SK-N-DZ (cell line): ENCODE measurements at regions not wholly inside any gene's neighbourhood (a gene's known extent, or its start where the extent isn't known, plus 50 kb on each side); places are given as distances from the start of the nearest gene placed in this dataset.
A peak's percentile ranks its signal among the peaks of the same experiment; 100 is the strongest.
"Not testable (repeated sequence)": the region's sequence is repeated elsewhere in the genome, so short reads cannot be mapped to it uniquely, and the experiment has no call there.

Experiments used
- DNase-seq: peaks from one replicate; pipeline ENCODE4 v3.0.0-alpha.2; 2015; ENCODE audit warnings: low spot score

DNA sequence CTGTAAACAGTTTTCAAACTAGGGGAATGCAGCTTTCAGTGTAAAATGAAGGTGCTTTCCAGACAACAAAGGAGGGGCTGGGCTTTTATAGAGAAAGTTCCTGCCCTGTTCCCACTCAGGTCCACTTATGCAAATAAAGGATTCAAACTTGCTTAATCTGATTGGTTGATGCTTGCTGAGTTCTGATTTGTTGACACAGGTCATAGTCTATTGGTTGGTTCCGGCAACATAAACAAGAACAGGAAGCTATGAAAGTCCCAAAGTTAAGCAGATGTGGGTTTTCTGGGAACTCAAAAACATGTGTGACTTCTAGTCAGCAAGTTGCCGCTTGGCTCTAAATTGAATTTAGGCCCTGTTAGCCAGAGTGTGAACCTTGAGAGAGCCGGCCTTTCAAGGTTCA, 194.2 kb upstream of the SVIL start:
- no peak for DNase-seq

- DNase-seq, result no peak
Observed at GRCh38 chr10:29828440-29828894, 193.7 kb upstream of the SVIL start.

- DNase-seq, result no peak
Observed at GRCh38 chr10:29827512-29827911, 192.7 kb upstream of the SVIL start.

- no peak for DNase-seq
Observed at GRCh38 chr10:29826801-29827450, 192.2 kb upstream of the SVIL start.

- DNase-seq, result no peak
Observed at GRCh38 chr10:29826221-29826620, 191.4 kb upstream of the SVIL start.

- no peak for DNase-seq
Observed at GRCh38 chr10:29823553-29824080, 188.8 kb upstream of the SVIL start.

DNA sequence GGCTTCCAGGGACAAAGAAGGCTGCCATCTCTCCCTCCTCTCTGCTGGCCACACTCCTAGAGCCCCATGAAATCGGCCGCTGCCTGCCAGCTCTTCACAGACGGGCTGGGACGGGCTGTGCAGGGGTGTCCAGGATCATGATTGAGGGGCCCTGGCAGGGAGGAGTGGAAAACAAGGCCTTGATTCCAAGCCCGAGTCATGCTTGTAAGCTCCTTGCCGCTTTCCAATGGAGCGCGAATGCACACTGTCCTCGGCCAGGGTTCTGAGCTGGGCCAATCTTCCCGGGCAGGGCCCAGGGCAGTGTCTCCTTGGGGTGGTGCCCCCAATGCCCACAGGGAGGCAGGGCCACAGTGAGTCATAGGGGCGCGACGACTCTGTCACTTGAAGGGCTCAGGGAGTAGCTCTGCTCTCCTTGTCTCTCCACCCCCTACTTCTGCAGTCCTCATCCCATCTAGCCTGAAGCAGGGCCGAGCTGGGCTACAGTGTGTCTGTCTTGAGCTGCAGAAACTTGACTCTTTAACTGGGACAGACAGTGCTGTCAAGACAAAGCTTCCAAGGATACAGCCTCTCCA, 186.2 kb upstream of the SVIL start:
- DNase-seq, result no peak

DNA sequence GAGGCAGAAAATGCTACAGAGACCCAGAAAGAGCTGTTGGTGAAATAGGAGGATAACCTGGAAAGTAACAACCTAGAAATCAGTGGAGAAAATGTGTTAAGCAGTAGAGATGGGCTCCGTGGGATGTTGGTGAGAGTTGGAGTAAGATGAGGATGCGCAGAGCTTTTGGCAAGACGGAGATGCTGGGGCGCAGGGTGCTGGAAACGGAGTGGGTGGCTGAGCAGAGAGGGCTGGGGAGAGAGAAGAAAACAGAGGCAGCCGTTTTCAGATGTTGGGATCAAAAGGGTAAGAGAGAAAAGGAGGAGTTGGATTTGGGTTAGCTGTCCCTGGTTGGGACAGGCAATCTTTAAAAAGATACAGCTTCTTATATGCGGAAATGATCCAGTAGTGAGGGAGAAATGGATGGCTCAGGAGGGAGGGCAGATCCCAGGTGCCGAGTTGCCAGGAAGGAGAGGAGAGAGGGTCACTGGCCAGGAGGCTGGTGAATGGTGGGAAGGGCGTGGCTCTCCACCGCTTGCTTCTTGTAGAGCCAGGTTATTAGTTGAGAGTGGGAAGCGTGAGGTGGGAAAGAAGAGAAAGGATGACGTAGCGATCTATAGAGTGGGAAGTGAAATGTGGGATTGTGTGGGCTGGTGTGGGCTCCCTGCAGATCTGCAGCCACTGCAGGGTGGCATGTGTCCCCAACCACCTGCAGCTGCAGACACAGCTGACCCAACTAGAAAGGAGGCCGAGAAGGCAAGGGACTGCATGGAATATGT, 182.2 kb upstream of the SVIL start:
- no peak for DNase-seq

DNA sequence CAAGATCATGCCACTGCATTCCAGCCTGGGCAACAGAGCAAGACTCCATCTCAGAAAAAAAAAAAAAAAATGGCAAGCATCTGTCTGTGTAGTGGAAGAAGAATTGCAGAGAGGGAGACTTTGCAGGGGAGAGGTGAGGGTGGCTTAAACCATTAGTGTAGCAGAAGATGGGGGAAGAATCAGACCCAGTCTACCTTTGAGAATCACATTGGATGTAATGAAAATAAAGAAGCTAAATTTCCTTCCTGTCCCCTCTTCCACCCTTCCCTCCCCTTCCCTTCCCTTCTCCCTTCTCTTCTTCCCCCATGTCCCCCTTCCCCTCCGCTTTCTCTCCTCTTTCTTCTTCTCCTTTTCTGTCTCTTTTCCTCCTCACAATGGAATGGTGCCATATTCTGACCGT, 180.8 kb upstream of the SVIL start:
- DNase-seq, result no peak

- DNase-seq, result peak; percentile 4
Observed at GRCh38 chr10:29811751-29812427, 177.1 kb upstream of the SVIL start.

DNA sequence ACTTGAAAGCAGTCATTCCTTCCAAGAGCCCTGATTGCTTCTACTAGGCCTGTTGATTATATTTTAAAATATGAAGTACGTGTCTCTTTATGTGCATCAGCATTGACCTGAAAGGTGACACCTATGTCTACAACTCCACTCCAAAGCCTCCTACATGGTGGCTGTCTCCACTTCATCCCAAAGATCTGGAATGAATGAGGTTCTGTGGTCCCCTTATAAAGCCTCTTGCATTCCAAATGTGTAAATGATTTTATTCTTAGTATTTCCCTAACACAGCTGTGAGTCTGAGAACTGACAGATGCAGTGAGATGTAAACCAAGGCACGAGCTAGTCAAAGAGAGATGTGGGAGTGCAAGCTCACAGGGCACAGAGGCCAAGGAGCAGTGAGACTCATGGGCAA, 176.0 kb upstream of the SVIL start:
- DNase-seq, result no peak

- not testable (repeated sequence) for DNase-seq
Observed at GRCh38 chr10:29810231-29810630, 175.5 kb upstream of the SVIL start.

- DNase-seq, result no peak
Observed at GRCh38 chr10:29809383-29809782, 174.6 kb upstream of the SVIL start.

GRCh38 chr10:29807163-29807806, 172.5 kb upstream of the SVIL start:
- no peak for DNase-seq

- no peak for DNase-seq
Observed at GRCh38 chr10:29806350-29806788, 171.6 kb upstream of the SVIL start.

DNA sequence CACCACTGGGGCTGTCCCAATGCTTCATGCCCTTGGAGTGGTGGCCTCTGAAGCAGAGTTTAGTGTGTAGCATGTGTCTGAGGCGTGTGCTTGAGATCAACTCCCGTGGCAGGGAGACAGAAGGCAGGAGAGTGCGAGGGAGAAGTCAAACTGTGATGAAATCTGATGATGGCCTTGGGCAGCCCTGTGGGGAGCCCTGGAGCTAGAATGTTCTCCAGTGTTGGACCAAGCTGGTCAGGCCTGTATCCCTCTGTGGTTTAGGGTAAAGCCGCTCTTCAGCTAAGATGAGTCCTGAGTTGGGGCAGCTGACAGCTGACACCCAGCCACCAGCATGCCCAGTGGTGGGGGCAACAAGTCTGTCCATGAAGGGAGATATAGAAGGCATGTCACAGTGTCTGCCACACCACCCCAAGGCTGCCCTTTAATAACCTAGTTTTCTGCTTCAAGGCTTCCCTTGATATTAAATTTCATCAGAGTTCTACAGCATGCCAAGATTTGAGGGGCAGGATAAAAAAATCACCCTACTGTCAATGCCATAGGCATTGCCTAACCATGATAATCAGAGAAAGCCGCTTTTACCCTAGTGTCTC, 170.5 kb upstream of the SVIL start:
- DNase-seq, result no peak

- no peak for DNase-seq
Observed at GRCh38 chr10:29804025-29804852, 169.5 kb upstream of the SVIL start.

DNA sequence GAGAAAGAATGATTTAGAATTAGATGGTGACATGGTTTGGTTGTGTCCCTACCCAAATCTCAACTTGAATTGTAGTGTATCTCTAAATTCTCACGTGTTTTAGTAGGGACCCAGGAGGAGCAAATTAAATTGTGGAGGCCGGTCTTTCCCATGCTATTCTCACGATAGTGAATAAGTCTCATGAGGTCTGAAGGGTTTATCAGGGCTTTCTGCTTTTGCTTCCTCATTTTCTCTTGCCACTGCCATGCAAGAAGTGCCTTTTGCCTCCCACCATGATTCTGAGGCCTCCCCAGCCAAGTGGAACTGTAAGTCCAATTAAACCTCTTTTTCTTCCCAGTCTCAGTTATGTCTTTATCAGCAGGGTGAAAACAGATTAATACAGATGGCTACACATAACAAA, 167.4 kb upstream of the SVIL start:
- DNase-seq, result no peak

DNA sequence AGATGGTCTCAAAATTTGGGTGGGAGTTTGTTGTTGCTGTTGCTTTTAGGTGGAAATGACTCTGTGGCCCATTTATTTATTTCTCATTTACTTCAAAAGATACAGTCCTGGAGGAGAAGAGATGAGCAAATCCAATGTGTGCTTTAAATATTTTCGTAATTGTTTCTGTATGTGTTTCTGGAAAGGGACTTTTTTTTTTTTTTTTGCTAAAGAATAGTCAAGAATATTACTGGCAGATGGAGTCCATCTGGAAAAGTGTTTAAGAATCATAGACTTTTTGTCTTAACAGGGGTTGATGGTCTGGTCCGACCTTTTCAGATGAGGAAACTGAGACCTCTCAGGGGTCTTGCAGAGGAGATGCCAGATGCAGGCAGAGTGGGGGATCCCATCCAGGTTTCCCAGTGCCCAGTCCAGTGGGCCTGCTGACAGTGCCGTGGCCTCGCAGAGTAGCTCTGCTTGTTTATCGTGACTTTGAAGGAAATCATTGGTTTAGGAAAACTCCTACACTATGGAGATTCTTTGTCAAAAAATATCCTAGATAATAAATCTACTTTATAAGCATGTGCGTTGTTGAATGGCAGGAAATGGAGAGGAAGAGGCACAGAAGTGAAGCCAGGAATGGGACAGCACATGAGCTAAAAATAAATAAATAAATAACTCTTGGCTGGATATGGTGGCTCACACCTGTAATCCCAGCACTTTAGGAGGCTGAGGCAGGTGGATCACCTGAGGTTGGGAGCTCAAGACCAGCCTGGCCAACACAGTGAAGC, 164.3 kb upstream of the SVIL start:
- DNase-seq, result no peak
